DND-41 (cell line): ENCODE measurements at regions not wholly inside any gene's neighbourhood (a gene's known extent, or its start where the extent isn't known, plus 50 kb on each side); places are given as distances from the start of the nearest gene placed in this dataset.

Experiments
- ATAC-seq: fragments of 200-7000 bp; cut with Tn5 transposase; 3 replicates; pipeline ENCODE4 v1.9.1; 2021; ENCODE audit warnings: low read depth; ENCODE audit not compliant: insufficient read depth
- DNase-seq: peaks from one replicate; pipeline ENCODE4 v3.0.0-alpha.2; 2020
- H2AFZ ChIP-seq: 2 replicates; pipeline ENCODE4 v1.6.0; 2012; ENCODE audit warnings: low read depth, low read length
- H3K27ac ChIP-seq: 2 replicates; pipeline ENCODE4 v1.5.1; 2012; ENCODE audit warnings: low read length, inconsistent platforms
- H3K27me3 ChIP-seq: fragments of 200-600 bp; sonication (generic); 2 replicates; pipeline ENCODE4 v1.6.0; 2012; ENCODE audit warnings: low read length, mild to moderate bottlenecking, inconsistent platforms; ENCODE audit not compliant: insufficient read depth, poor library complexity
- H3K36me3 ChIP-seq: 2 replicates; pipeline ENCODE4 v1.5.1; 2012; ENCODE audit warnings: low read length, inconsistent platforms; ENCODE audit not compliant: insufficient read depth
- H3K4me1 ChIP-seq: 2 replicates; pipeline ENCODE4 v1.5.1; 2012; ENCODE audit warnings: mild to moderate bottlenecking, low read length; ENCODE audit not compliant: insufficient read depth
- H3K4me2 ChIP-seq: 2 replicates; pipeline ENCODE4 v1.6.0; 2012; ENCODE audit warnings: mild to moderate bottlenecking, moderate library complexity, low read length, inconsistent platforms; ENCODE audit not compliant: insufficient read depth
- H3K4me3 ChIP-seq, 2 experiments: fragments of 200-600 bp in 1 of 2; shearing (Covaris generic) in 1 of 2; 2 replicates each; pipeline ENCODE4 v1.5.1; 2012 to 2016; ENCODE audit warnings: inconsistent platforms in 2 of 2, low read length in 2 of 2, mild to moderate bottlenecking in 2 of 2, low read depth in 1 of 2, moderate library complexity in 1 of 2
- H3K79me2 ChIP-seq: 2 replicates; pipeline ENCODE4 v1.6.0; 2012; ENCODE audit warnings: low read length, inconsistent platforms; ENCODE audit not compliant: insufficient read depth
- H3K9ac ChIP-seq: 2 replicates; pipeline ENCODE4 v1.6.0; 2012; ENCODE audit warnings: low read depth, mild to moderate bottlenecking, inconsistent platforms, low read length, moderate library complexity
- H3K9me3 ChIP-seq: 2 replicates; pipeline ENCODE4 v1.5.1; 2012; ENCODE audit warnings: low read length, moderate library complexity, mild to moderate bottlenecking, inconsistent platforms; ENCODE audit not compliant: insufficient read depth, severe bottlenecking
- H4K20me1 ChIP-seq: 2 replicates; pipeline ENCODE4 v1.6.0; 2012; ENCODE audit warnings: low read length; ENCODE audit not compliant: insufficient read depth
- EZH2 ChIP-seq: IDR thresholded peaks from 3 replicates; pipeline ENCODE4 v1.6.1; 2012; ENCODE audit warnings: borderline replicate concordance, low read depth, mild to moderate bottlenecking, moderate library complexity, low read length, inconsistent platforms; ENCODE audit not compliant: severe bottlenecking
- TF ChIP-seq, protein P1 (sequence below): IDR thresholded peaks from 2 replicates; pipeline ENCODE4 v1.5.1; 2012; ENCODE audit warnings: borderline replicate concordance, low read length, moderate library complexity, mild to moderate bottlenecking; ENCODE audit not compliant: poor library complexity, severe bottlenecking; ENCODE audit errors: extremely low read depth

DNA sequence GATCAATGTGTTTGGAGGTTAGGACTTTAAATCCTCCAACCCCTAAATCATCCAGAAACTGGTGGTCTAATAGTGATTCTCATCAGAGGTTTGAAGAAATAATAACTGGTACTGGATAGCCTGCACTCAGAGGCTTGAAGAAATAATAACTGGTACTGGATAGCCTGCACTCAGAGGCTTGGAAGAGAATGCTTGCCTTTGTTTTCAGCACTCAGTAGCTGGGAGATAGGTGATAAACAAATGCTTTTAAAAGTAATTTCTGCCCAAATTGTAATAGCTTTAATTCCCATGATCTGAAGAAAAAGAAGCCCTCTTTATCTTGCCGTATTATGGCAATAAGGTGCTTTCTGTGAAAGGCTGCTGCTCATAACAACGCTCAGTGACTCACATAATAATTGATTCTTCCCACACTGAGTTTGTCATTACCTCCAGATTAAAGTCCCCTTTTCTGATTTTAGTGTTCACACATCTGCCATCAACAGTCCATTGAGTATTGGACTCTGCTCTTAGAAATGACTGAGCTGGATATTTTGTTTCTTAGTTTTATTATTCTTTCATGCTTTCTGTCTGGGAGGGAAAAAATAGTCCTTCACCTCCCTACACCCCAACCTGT lies 112.3 kb upstream of the PHYHIPL start:
- DNase-seq, result no peak
- no peak for ATAC-seq

DNA sequence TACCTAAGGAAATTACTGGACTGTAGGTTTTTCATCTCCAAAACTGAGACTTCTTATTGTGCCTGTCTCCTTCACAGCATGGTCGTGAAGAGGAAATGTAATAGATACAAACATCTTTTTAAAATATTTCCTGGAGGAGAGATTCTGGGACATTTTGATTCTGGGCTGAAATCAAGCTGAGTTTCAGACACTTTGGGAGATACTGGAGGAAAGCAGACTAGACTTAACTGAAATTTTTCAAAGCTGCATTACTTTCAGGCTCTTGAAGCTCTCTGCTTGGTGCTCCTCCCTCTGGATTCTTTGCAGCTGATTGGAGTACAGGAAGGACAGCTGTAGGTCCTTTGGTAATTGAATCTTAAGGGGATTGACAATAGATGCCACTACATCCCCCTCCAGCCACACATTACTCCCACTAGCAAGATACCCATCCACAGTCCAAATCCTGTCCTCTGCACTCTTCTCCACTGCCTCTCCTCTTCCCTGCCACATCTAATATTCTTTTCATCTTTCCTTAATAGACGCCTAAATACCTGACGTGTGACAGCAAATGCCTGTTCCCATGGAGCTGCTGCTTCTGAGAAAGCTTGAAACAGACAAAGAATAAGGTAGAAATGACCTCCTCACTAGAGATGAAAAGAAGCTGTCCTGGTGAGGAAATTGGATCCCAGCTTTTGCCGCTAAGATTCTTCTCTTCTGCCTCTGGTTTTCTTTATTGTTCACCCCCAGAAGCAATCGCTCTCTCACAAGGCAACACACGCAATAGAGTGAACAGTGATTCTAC lies 111.5 kb upstream of the PHYHIPL start:
- Histone ChIP-seq H3K9me3 (no peaks in the 10 kb centered on the region), H3K79me2 (no peaks in the 10 kb centered on the region), H3K4me3 (no peak overlapping the region), H3K27me3 (no peaks in the 10 kb centered on the region), H2AFZ (no peak overlapping the region), H3K9ac (no peak overlapping the region), H3K4me2 (no peak overlapping the region), H3K36me3 (no peaks in the 10 kb centered on the region), H3K27ac (no peak overlapping the region), H4K20me1 (no peaks in the 10 kb centered on the region), H3K4me1 (no peaks in the 10 kb centered on the region)
- ATAC-seq, result no peak
- TF ChIP-seq EZH2, result no peak
- TF ChIP-seq, protein P1, sequence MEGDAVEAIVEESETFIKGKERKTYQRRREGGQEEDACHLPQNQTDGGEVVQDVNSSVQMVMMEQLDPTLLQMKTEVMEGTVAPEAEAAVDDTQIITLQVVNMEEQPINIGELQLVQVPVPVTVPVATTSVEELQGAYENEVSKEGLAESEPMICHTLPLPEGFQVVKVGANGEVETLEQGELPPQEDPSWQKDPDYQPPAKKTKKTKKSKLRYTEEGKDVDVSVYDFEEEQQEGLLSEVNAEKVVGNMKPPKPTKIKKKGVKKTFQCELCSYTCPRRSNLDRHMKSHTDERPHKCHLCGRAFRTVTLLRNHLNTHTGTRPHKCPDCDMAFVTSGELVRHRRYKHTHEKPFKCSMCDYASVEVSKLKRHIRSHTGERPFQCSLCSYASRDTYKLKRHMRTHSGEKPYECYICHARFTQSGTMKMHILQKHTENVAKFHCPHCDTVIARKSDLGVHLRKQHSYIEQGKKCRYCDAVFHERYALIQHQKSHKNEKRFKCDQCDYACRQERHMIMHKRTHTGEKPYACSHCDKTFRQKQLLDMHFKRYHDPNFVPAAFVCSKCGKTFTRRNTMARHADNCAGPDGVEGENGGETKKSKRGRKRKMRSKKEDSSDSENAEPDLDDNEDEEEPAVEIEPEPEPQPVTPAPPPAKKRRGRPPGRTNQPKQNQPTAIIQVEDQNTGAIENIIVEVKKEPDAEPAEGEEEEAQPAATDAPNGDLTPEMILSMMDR, result no peak
- DNase-seq, result no peak

More for the DNA sequence above, 112.3 kb upstream of the PHYHIPL start:
- H3K27me3 ChIP-seq, result no peaks in the 10 kb centered on the region
- H2AFZ ChIP-seq, result no peak overlapping the region
- H4K20me1 ChIP-seq, result no peaks in the 10 kb centered on the region
- H3K4me3 ChIP-seq, result no peak overlapping the region
- H3K79me2 ChIP-seq, result no peaks in the 10 kb centered on the region
- H3K4me1 ChIP-seq, result no peaks in the 10 kb centered on the region
- H3K27ac ChIP-seq, result no peak overlapping the region
- TF ChIP-seq EZH2, result no peak
- TF ChIP-seq, protein P1, result no peak
- H3K36me3 ChIP-seq, result no peaks in the 10 kb centered on the region
- no peaks in the 10 kb centered on the region for H3K9me3 ChIP-seq
- no peak overlapping the region for H3K4me2 ChIP-seq
- no peak overlapping the region for H3K9ac ChIP-seq

DNA sequence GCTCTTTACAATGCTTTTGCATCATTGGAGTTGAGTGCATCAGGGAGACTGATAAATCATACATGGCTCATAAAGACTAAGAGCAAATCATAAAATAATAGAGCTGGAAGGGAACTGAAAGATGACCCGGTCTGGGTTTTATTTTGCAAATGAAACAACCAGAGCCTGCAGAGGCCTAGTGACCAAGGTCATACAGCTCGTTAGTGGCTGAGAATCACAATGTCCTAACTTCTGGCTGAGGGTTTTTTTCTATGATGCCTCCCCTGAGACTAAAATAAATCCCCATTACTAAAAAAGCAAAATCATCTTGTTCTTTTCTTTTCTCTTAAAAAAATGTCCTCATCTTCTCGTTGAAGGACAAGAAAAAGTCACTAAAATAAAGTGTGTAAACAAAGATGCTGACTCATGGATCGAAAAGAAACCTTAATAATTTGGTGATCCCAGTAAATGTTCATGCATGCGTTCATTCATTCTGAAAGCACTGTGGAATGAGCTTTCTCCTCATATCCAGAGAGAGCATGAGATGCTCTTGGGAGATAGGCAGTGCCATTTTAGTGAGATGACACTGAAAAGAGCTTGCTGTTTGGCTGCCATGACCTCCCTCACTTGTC lies 107.8 kb upstream of the PHYHIPL start:
- H3K9ac ChIP-seq, result no peak overlapping the region
- H3K27ac ChIP-seq, result no peak overlapping the region
- no peak for DNase-seq
- no peaks in the 10 kb centered on the region for H4K20me1 ChIP-seq
- no peaks in the 10 kb centered on the region for H3K4me1 ChIP-seq
- TF ChIP-seq, protein P1, result no peak
- no peak for TF ChIP-seq EZH2
- no peak overlapping the region for H3K4me2 ChIP-seq
- H3K36me3 ChIP-seq, result no peaks in the 10 kb centered on the region
- no peaks in the 10 kb centered on the region for H3K9me3 ChIP-seq
- H3K79me2 ChIP-seq, result no peaks in the 10 kb centered on the region
- no peaks in the 10 kb centered on the region for H3K27me3 ChIP-seq
- H2AFZ ChIP-seq, result no peak overlapping the region
- no peak overlapping the region for H3K4me3 ChIP-seq
- no peak for ATAC-seq
